Hepatocyte (in vitro differentiated cells): ENCODE measurements at regions not wholly inside any gene's neighbourhood (a gene's known extent, or its start where the extent isn't known, plus 50 kb on each side); places are given as distances from the start of the nearest gene placed in this dataset.

Experiments
- DNase-seq: peaks from one replicate; pipeline ENCODE4 v3.0.0-alpha.2; 2016; ENCODE audit warnings: low spot score
- H2AFZ ChIP-seq: fragments of 200-600 bp; sonication (generic); 2 replicates; pipeline ENCODE4 v1.6.0; 2016; ENCODE audit warnings: antibody characterized with exemption, mild to moderate bottlenecking
- H3K27ac ChIP-seq: fragments of 200-600 bp; sonication (generic); 2 replicates; pipeline ENCODE4 v1.5.1; 2016; ENCODE audit warnings: mild to moderate bottlenecking
- H3K27me3 ChIP-seq: fragments of 200-600 bp; sonication (generic); 2 replicates; pipeline ENCODE4 v1.6.1; 2016
- H3K36me3 ChIP-seq: fragments of 200-600 bp; sonication (generic); replicated peaks from 2 replicates; pipeline ENCODE4 v1.5.1; 2016; ENCODE audit warnings: low read depth; ENCODE audit not compliant: insufficient read depth
- H3K4me1 ChIP-seq: fragments of 200-600 bp; sonication (generic); 2 replicates; pipeline ENCODE4 v1.5.1; 2016; ENCODE audit warnings: mild to moderate bottlenecking, moderate library complexity; ENCODE audit not compliant: insufficient read depth
- H3K4me2 ChIP-seq: fragments of 200-600 bp; sonication (generic); 2 replicates; pipeline ENCODE4 v1.6.0; 2016
- H3K4me3 ChIP-seq: fragments of 200-600 bp; sonication (generic); 2 replicates; pipeline ENCODE4 v1.5.1; 2016; ENCODE audit warnings: mild to moderate bottlenecking
- H3K79me2 ChIP-seq: fragments of 200-600 bp; sonication (generic); 2 replicates; pipeline ENCODE4 v1.6.0; 2017; ENCODE audit warnings: mild to moderate bottlenecking
- H3K9me2 ChIP-seq: fragments of 200-600 bp; sonication (generic); replicated peaks from 2 replicates; pipeline ENCODE4 v1.6.0; 2017; ENCODE audit warnings: mild to moderate bottlenecking; ENCODE audit not compliant: insufficient read depth
- H3K9me3 ChIP-seq: fragments of 200-600 bp; sonication (generic); 2 replicates; pipeline ENCODE4 v1.5.1; 2016; ENCODE audit warnings: low read depth, mild to moderate bottlenecking
- H4K20me1 ChIP-seq: fragments of 200-600 bp; sonication (generic); 2 replicates; pipeline ENCODE4 v1.6.0; 2016; ENCODE audit warnings: mild to moderate bottlenecking; ENCODE audit not compliant: insufficient read depth, poor library complexity, severe bottlenecking
- EZH2 ChIP-seq: fragments of 200-600 bp; sonication (generic); IDR thresholded peaks from 2 replicates; pipeline ENCODE4 v1.6.1; 2016; ENCODE audit warnings: antibody characterized with exemption, mild to moderate bottlenecking, borderline replicate concordance
- EZH2phosphoT487 ChIP-seq: fragments of 200-600 bp; sonication (generic); IDR thresholded peaks from one replicate; pipeline ENCODE4 v1.6.1; 2018; ENCODE audit warnings: antibody characterized with exemption, mild to moderate bottlenecking, low read depth, moderate library complexity; ENCODE audit not compliant: unreplicated experiment, severe bottlenecking
- WGBS: methylation state at CpG from one replicate; pipeline ENCODE4 v1.1.6; 2016; ENCODE audit warnings: low lambda C conversion rate; ENCODE audit errors: missing lambda C conversion rate; 5-methylcytosine and 5-hydroxymethylcytosine counted together
- TF ChIP-seq, protein P1 (sequence below): fragments of 200-600 bp; sonication (generic); IDR thresholded peaks from 2 replicates; pipeline ENCODE4 v1.5.1; 2016; ENCODE audit warnings: antibody characterized with exemption, mild to moderate bottlenecking; ENCODE audit not compliant: poor library complexity

DNA sequence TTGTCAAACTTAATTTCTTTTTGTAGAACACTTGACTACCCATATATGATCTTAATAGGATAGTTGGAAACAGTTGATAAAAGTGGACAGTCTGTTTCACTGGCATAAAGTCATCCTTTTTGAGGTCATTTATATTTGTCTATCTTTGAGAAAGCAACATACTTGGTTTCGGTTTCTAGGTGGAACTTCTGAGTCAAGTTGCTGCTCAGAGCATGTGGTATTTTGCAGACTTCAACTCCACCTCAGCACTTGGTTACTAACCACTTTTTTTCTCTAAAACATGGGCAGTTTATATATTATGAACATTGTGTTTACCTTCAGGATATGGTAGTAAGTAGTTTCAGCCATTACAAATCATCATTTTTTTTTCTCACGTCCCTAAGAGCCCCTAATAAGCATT lies 1749.0 kb upstream of the C9orf72 start:
- Histone ChIP-seq H3K4me1 (no peaks in the 10 kb centered on the region), H3K4me3 (no peak overlapping the region), H3K4me2 (no peak overlapping the region), H3K79me2 (no peaks in the 10 kb centered on the region), H3K27ac (no peak overlapping the region), H4K20me1 (no peaks in the 10 kb centered on the region), H2AFZ (no peak overlapping the region), H3K9me3 (no peaks in the 10 kb centered on the region), H3K27me3 (no peaks in the 10 kb centered on the region), H3K9me2 (no peaks in the 10 kb centered on the region), H3K36me3 (no peaks in the 10 kb centered on the region)
- TF ChIP-seq EZH2phosphoT487 (no peak), EZH2 (no peak)
- TF ChIP-seq, protein P1, sequence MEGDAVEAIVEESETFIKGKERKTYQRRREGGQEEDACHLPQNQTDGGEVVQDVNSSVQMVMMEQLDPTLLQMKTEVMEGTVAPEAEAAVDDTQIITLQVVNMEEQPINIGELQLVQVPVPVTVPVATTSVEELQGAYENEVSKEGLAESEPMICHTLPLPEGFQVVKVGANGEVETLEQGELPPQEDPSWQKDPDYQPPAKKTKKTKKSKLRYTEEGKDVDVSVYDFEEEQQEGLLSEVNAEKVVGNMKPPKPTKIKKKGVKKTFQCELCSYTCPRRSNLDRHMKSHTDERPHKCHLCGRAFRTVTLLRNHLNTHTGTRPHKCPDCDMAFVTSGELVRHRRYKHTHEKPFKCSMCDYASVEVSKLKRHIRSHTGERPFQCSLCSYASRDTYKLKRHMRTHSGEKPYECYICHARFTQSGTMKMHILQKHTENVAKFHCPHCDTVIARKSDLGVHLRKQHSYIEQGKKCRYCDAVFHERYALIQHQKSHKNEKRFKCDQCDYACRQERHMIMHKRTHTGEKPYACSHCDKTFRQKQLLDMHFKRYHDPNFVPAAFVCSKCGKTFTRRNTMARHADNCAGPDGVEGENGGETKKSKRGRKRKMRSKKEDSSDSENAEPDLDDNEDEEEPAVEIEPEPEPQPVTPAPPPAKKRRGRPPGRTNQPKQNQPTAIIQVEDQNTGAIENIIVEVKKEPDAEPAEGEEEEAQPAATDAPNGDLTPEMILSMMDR, result no peak
- WGBS, result 94% methylated on average over 2 of the region's 2 CpGs
- no peak for DNase-seq

DNA sequence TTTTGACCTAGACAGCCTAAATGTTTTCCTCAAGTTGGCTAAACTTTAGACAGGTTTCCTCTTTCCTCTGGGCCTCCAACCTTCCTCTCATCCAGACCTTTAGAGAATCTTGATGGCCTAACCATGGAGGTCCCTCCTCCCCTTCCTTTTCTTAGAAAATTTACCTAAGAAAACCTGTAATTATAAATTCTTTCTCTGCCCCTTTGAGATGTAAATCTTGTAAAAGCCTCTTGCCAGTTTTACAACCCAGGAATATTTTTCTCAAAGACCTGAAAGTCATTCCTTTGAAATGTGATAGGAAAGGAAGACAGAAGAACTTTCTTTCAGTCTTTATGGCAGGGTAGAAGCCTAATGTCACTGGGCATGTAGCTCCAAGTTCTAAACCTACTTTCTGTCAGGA lies 1752.6 kb upstream of the C9orf72 start:
- H3K79me2 ChIP-seq, result no peaks in the 10 kb centered on the region
- H3K4me1 ChIP-seq, result no peaks in the 10 kb centered on the region
- H2AFZ ChIP-seq, result no peak overlapping the region
- DNase-seq, result no peak
- H3K27ac ChIP-seq, result no peak overlapping the region
- H3K27me3 ChIP-seq, result no peaks in the 10 kb centered on the region
- TF ChIP-seq EZH2phosphoT487, result no peak
- TF ChIP-seq EZH2, result no peak
- TF ChIP-seq, protein P1, result no peak
- no peak overlapping the region for H3K4me3 ChIP-seq
- H3K36me3 ChIP-seq, result no peaks in the 10 kb centered on the region
- H3K9me3 ChIP-seq, result no peaks in the 10 kb centered on the region
- H3K9me2 ChIP-seq, result no peaks in the 10 kb centered on the region
- H3K4me2 ChIP-seq, result no peak overlapping the region
- no peaks in the 10 kb centered on the region for H4K20me1 ChIP-seq

DNA sequence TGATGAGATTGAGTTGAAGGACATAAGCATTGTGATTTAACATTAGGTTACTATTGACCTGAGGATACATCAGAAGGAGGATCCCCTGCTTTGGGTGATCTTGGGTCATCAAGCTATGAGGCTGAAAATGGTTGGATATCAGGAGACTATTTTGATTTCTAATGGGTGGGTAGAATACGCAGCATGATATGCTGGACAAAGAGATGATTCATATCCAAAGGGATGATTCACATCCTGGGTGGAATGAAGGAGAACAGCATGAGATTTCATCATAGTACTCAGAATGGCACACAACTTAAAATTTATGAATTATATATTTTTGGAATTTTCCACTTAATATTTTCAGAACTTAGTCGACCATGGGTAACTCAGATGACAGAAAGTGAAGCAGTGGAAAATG lies 1759.5 kb upstream of the C9orf72 start:
- WGBS, result 89% methylated on average over 2 of the region's 2 CpGs
- H3K4me3 ChIP-seq, result no peak overlapping the region
- TF ChIP-seq EZH2, result no peak
- TF ChIP-seq EZH2phosphoT487, result no peak
- TF ChIP-seq, protein P1, result no peak
- no peak overlapping the region for H2AFZ ChIP-seq
- no peaks in the 10 kb centered on the region for H3K36me3 ChIP-seq
- H3K27ac ChIP-seq, result no peak overlapping the region
- H3K9me3 ChIP-seq, result no peaks in the 10 kb centered on the region
- no peak overlapping the region for H3K4me2 ChIP-seq
- no peak for DNase-seq
- no peaks in the 10 kb centered on the region for H4K20me1 ChIP-seq
- no peaks in the 10 kb centered on the region for H3K27me3 ChIP-seq
- no peaks in the 10 kb centered on the region for H3K9me2 ChIP-seq
- H3K79me2 ChIP-seq, result no peaks in the 10 kb centered on the region
- no peaks in the 10 kb centered on the region for H3K4me1 ChIP-seq

DNA sequence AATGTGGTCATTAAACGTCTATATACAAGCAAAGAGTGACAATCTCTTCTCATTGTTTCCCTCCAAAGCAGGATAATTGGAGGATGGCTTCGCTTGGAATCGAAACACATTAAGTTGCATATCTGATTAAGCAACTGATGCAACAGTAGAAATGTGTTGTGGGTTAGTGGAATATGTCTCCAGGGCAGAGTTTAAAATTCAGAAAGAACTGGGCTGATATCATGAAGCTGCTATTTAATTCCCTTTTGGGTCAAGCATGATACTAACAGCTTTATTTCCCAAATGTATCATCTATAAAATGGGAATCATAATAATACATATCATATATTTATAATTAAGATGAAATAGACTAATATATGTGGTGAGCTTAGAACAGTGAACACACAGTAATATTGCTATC lies 1763.0 kb upstream of the C9orf72 start:
- no peak for TF ChIP-seq EZH2
- no peak for TF ChIP-seq EZH2phosphoT487
- TF ChIP-seq, protein P1, result no peak
- Histone ChIP-seq H3K36me3 (no peaks in the 10 kb centered on the region), H3K4me1 (no peaks in the 10 kb centered on the region), H3K79me2 (no peaks in the 10 kb centered on the region), H4K20me1 (no peaks in the 10 kb centered on the region), H3K27me3 (no peaks in the 10 kb centered on the region), H3K4me2 (no peak overlapping the region), H3K9me3 (no peaks in the 10 kb centered on the region), H3K9me2 (no peaks in the 10 kb centered on the region), H2AFZ (no peak overlapping the region), H3K27ac (no peak overlapping the region), H3K4me3 (no peak overlapping the region)
- DNase-seq, result no peak
- WGBS, result 89% methylated on average over 3 of the region's 3 CpGs
